Activated CD4-positive, alpha-beta T cell treated with anti-CD3 and anti-CD28 coated beads, Interleukin-2, amount 10 ng/mL, durations not matched to agents 7 days and 5 days (primary cell): ENCODE measurements at regions not wholly inside any gene's neighbourhood (a gene's known extent, or its start where the extent isn't known, plus 50 kb on each side); places are given as distances from the start of the nearest gene placed in this dataset.

Source experiments
- CTCF ChIA-PET: fragments of 350-600 bp; sonication (Branson Sonifier 250); formaldehyde crosslinking; loops from one replicate; lab custom pipeline; 2021; ENCODE audit warnings: antibody characterized with exemption; lab: Charles Lee
- POLR2A ChIA-PET: fragments of 350-600 bp; sonication (Branson Sonifier 250); formaldehyde crosslinking; loops from one replicate; lab custom pipeline; 2021; ENCODE audit warnings: antibody characterized with exemption; lab: Charles Lee
- DNase-seq: peaks from one replicate; pipeline ENCODE4 v3.0.0-alpha.2; 2020
- H3K27ac Mint-ChIP-seq: one replicate; pipeline ENCODE4 v1.8.0; 2021; ENCODE audit warnings: mild to moderate bottlenecking, moderate library complexity, mixed read lengths
- H3K27me3 Mint-ChIP-seq: one replicate; pipeline ENCODE4 v1.8.0; 2021; ENCODE audit warnings: mixed read lengths
- H3K36me3 Mint-ChIP-seq: one replicate; pipeline ENCODE4 v1.8.0; 2021; ENCODE audit warnings: low read depth, mixed read lengths
- H3K4me1 Mint-ChIP-seq: one replicate; pipeline ENCODE4 v1.8.0; 2021; ENCODE audit warnings: mixed read lengths
- H3K4me3 Mint-ChIP-seq: one replicate; pipeline ENCODE4 v1.8.0; 2021; ENCODE audit warnings: mild to moderate bottlenecking, moderate library complexity, mixed read lengths
- H3K9me3 Mint-ChIP-seq: one replicate; pipeline ENCODE4 v1.8.0; 2021; ENCODE audit warnings: mixed read lengths

- DNase-seq = no peak
- POLR2A ChIA-PET = no interaction called here
- H3K27ac Mint-ChIP-seq = no peak overlapping the region
- no peaks in the 10 kb centered on the region for H3K9me3 Mint-ChIP-seq
- no peaks in the 10 kb centered on the region for H3K27me3 Mint-ChIP-seq
- CTCF ChIA-PET = interaction anchor here (1.3 to 1.6 kb wide), 2 partner anchors 9 to 13 kb away, joined by 5 read pairs; no protein-coding TSS in a partner anchor
- H3K36me3 Mint-ChIP-seq = peaks cover 31% of the 10 kb centered on the region
- H3K4me1 Mint-ChIP-seq = peaks cover 57% of the 10 kb centered on the region
- H3K4me3 Mint-ChIP-seq = no peak overlapping the region
Observed at GRCh38 chr22:40120848-40121247, 56.9 kb upstream of the TNRC6B start.

GRCh38 chr22:40121461-40121860 is 56.3 kb upstream of the TNRC6B start:
- Mint-ChIP-seq H3K9me3 (no peaks in the 10 kb centered on the region), H3K4me3 (no peak overlapping the region), H3K27ac (no peak overlapping the region), H3K27me3 (no peaks in the 10 kb centered on the region), H3K4me1 (peaks cover 51% of the 10 kb centered on the region), H3K36me3 (peaks cover 34% of the 10 kb centered on the region)
- POLR2A ChIA-PET = no interaction called here
- CTCF ChIA-PET = interaction anchor here (1.3 to 1.6 kb wide), 2 partner anchors 10 to 12 kb away, joined by 5 read pairs; no protein-coding TSS in a partner anchor
- DNase-seq = peak; percentile 8

- Mint-ChIP-seq H3K4me3 (no peak overlapping the region), H3K36me3 (peaks cover 37% of the 10 kb centered on the region), H3K9me3 (no peaks in the 10 kb centered on the region), H3K4me1 (peaks cover 38% of the 10 kb centered on the region), H3K27ac (no peak overlapping the region), H3K27me3 (no peaks in the 10 kb centered on the region)
- no peak for DNase-seq
- POLR2A ChIA-PET = no interaction called here
- CTCF ChIA-PET = no interaction called here
Observed at GRCh38 chr22:40122792-40123191, 54.9 kb upstream of the TNRC6B start.

GRCh38 chr22:40123387-40123786 is 54.3 kb upstream of the TNRC6B start:
- ChIA-PET POLR2A (no interaction called here), CTCF (interaction anchor here (0.6 to 0.7 kb wide), 2 partner anchors 10 to 1115 kb away, joined by 3 to 5 read pairs; no protein-coding TSS in a partner anchor)
- no peaks in the 10 kb centered on the region for H3K27me3 Mint-ChIP-seq
- peaks cover 35% of the 10 kb centered on the region for H3K36me3 Mint-ChIP-seq
- no peak for DNase-seq
- peaks cover 38% of the 10 kb centered on the region for H3K4me1 Mint-ChIP-seq
- H3K27ac Mint-ChIP-seq = no peak overlapping the region
- no peaks in the 10 kb centered on the region for H3K9me3 Mint-ChIP-seq
- no peak overlapping the region for H3K4me3 Mint-ChIP-seq
